Trophoblast cell (in vitro differentiated cells and primary cell): ENCODE measurements at regions not wholly inside any gene's neighbourhood (a gene's known extent, or its start where the extent isn't known, plus 50 kb on each side); places are given as distances from the start of the nearest gene placed in this dataset.

Experiments used
- DNase-seq, 2 donors: peaks; one replicate each; pipeline ENCODE4 v3.0.0-alpha.2; 2016
- H2AFZ ChIP-seq: 2 replicates; pipeline ENCODE4 v1.6.1; 2013; ENCODE audit warnings: low read length, moderate library complexity, mild to moderate bottlenecking; ENCODE audit not compliant: insufficient read depth, poor library complexity
- H2AK5ac ChIP-seq: 2 replicates; pipeline ENCODE4 v1.6.1; 2013; ENCODE audit warnings: mild to moderate bottlenecking, low read length
- H2BK120ac ChIP-seq: 2 replicates; pipeline ENCODE4 v1.6.1; 2013; ENCODE audit warnings: low read length, mild to moderate bottlenecking, moderate library complexity; ENCODE audit not compliant: insufficient read depth, poor library complexity
- H2BK12ac ChIP-seq: 2 replicates; pipeline ENCODE4 v1.6.1; 2013; ENCODE audit warnings: mild to moderate bottlenecking, low read length, moderate library complexity
- H2BK5ac ChIP-seq: 2 replicates; pipeline ENCODE4 v1.6.1; 2013; ENCODE audit warnings: low read length, low read depth, moderate library complexity, mild to moderate bottlenecking; ENCODE audit not compliant: poor library complexity
- H3K14ac ChIP-seq: 2 replicates; pipeline ENCODE4 v1.6.1; 2013; ENCODE audit warnings: mild to moderate bottlenecking, low read length
- H3K18ac ChIP-seq: 2 replicates; pipeline ENCODE4 v1.6.1; 2013; ENCODE audit warnings: mild to moderate bottlenecking, low read length
- H3K23ac ChIP-seq: 2 replicates; pipeline ENCODE4 v1.6.1; 2013; ENCODE audit warnings: low read length
- H3K27ac ChIP-seq: 2 replicates; pipeline ENCODE4 v1.5.1; 2013; ENCODE audit warnings: low read depth, mild to moderate bottlenecking, inconsistent platforms, low read length, moderate library complexity
- H3K27me3 ChIP-seq: 2 replicates; pipeline ENCODE4 v1.6.1; 2013; ENCODE audit warnings: inconsistent platforms, mild to moderate bottlenecking, low read length, moderate library complexity; ENCODE audit not compliant: insufficient read depth
- H3K36me3 ChIP-seq, 2 experiments: 1 replicate in 1 of 2; 2 replicates in 1 of 2; pipeline ENCODE4 v1.6.1; 2013; ENCODE audit warnings: low read length in 2 of 2, mild to moderate bottlenecking in 2 of 2, moderate library complexity in 1 of 2; ENCODE audit not compliant: insufficient read depth in 2 of 2, control insufficient read depth in 1 of 2
- H3K4ac ChIP-seq: 2 replicates; pipeline ENCODE4 v1.6.1; 2013; ENCODE audit warnings: low read depth, mild to moderate bottlenecking, low read length, moderate library complexity
- H3K4me1 ChIP-seq, 2 experiments: 1 replicate in 1 of 2; 2 replicates in 1 of 2; pipeline ENCODE4 v1.6.1; 2013; ENCODE audit warnings: low read length in 2 of 2, mild to moderate bottlenecking in 2 of 2, moderate library complexity in 1 of 2; ENCODE audit not compliant: insufficient read depth in 2 of 2, control insufficient read depth in 1 of 2
- H3K4me2 ChIP-seq: 2 replicates; pipeline ENCODE4 v1.6.1; 2013; ENCODE audit warnings: inconsistent platforms, mild to moderate bottlenecking, low read length, moderate library complexity
- H3K4me3 ChIP-seq: 2 replicates; pipeline ENCODE4 v1.5.1; 2013; ENCODE audit warnings: mild to moderate bottlenecking, low read depth, low read length, inconsistent platforms
- H3K79me1 ChIP-seq: one replicate; pipeline ENCODE4 v1.6.1; 2013; ENCODE audit warnings: low read length
- H3K79me2 ChIP-seq: 2 replicates; pipeline ENCODE4 v1.6.1; 2013; ENCODE audit warnings: low read length, mild to moderate bottlenecking; ENCODE audit not compliant: control insufficient read depth, insufficient read depth, poor library complexity
- H3K9ac ChIP-seq: 2 replicates; pipeline ENCODE4 v1.6.1; 2013; ENCODE audit warnings: mild to moderate bottlenecking, low read length
- H3K9me3 ChIP-seq: 2 replicates; pipeline ENCODE4 v1.6.1; 2013; ENCODE audit warnings: low read depth, mild to moderate bottlenecking, control low read depth, inconsistent platforms, low read length; ENCODE audit not compliant: insufficient read depth
- H4K12ac ChIP-seq: 2 replicates; pipeline ENCODE4 v1.6.1; 2013; ENCODE audit warnings: low read depth, mild to moderate bottlenecking, low read length, moderate library complexity
- H4K8ac ChIP-seq: 2 replicates; pipeline ENCODE4 v1.6.1; 2013; ENCODE audit warnings: low read depth, mild to moderate bottlenecking, low read length, moderate library complexity
- H4K91ac ChIP-seq: one replicate; pipeline ENCODE4 v1.6.1; 2013; ENCODE audit warnings: low read depth, mild to moderate bottlenecking, low read length, moderate library complexity
- WGBS: extraction: QIAGEN DNeasy Blood & Tissue Kit; methylation state at CpG from one replicate; pipeline ENCODE4 v1.1.7; 2013; ENCODE audit warnings: missing lambda C conversion rate; ENCODE audit not compliant: insufficient read length, insufficient coverage; ENCODE audit errors: extremely low coverage; 5-methylcytosine and 5-hydroxymethylcytosine counted together

- H3K14ac ChIP-seq: no peak overlapping the region
- H2BK5ac ChIP-seq: no peak overlapping the region
- WGBS: no CpG with 5 or more reads among the region's 2 CpGs
- peaks cover 7% of the 10 kb centered on the region for H3K9me3 ChIP-seq
- no peak overlapping the region for H3K4me3 ChIP-seq
- no peak overlapping the region for H3K4ac ChIP-seq
- H2AFZ ChIP-seq: no peak overlapping the region
- H4K8ac ChIP-seq: no peak overlapping the region
- no peak overlapping the region for H3K27ac ChIP-seq
- no peak overlapping the region for H4K12ac ChIP-seq
- H3K36me3 ChIP-seq: no peaks in the 10 kb centered on the region
- no peaks in the 10 kb centered on the region for H3K27me3 ChIP-seq
- H2BK12ac ChIP-seq: no peak overlapping the region
- H3K4me2 ChIP-seq: no peak overlapping the region
- H4K91ac ChIP-seq: no peak overlapping the region
- H2BK120ac ChIP-seq: no peak overlapping the region
- H2AK5ac ChIP-seq: no peak overlapping the region
- H3K9ac ChIP-seq: no peak overlapping the region
- H3K18ac ChIP-seq: no peak overlapping the region
- H3K79me1 ChIP-seq: no peaks in the 10 kb centered on the region
- H3K4me1 ChIP-seq: no peaks in the 10 kb centered on the region
- no peak for DNase-seq
- H3K23ac ChIP-seq: no peak overlapping the region
- H3K79me2 ChIP-seq: no peaks in the 10 kb centered on the region
Observed at GRCh38 chr7:17396692-17397091, 98.2 kb downstream of the AHR start.

- Histone ChIP-seq H4K12ac (no peak overlapping the region), H3K4ac (no peak overlapping the region), H4K8ac (no peak overlapping the region), H3K9ac (no peak overlapping the region), H2AK5ac (no peak overlapping the region), H2BK12ac (no peak overlapping the region), H2AFZ (no peak overlapping the region), H3K4me1 (no peaks in the 10 kb centered on the region), H3K36me3 (no peaks in the 10 kb centered on the region), H3K27me3 (no peaks in the 10 kb centered on the region), H3K4me3 (no peak overlapping the region), H3K4me2 (no peak overlapping the region), H3K9me3 (no peaks in the 10 kb centered on the region), H4K91ac (no peak overlapping the region), H2BK5ac (no peak overlapping the region), H2BK120ac (no peak overlapping the region), H3K23ac (no peak overlapping the region), H3K79me2 (no peaks in the 10 kb centered on the region), H3K14ac (no peak overlapping the region), H3K79me1 (no peaks in the 10 kb centered on the region), H3K18ac (no peak overlapping the region), H3K27ac (no peak overlapping the region)
- no peak for DNase-seq
- WGBS: no CpG with 5 or more reads among the region's 6 CpGs
Observed at GRCh38 chr7:17401791-17402627, 103.6 kb downstream of the AHR start.

- H4K12ac ChIP-seq: no peak overlapping the region
- H3K36me3 ChIP-seq: no peaks in the 10 kb centered on the region
- no CpG with 5 or more reads among the region's 9 CpGs for WGBS
- H3K79me2 ChIP-seq: no peaks in the 10 kb centered on the region
- H4K8ac ChIP-seq: no peak overlapping the region
- no peak overlapping the region for H2AK5ac ChIP-seq
- no peaks in the 10 kb centered on the region for H3K4me1 ChIP-seq
- H3K79me1 ChIP-seq: no peaks in the 10 kb centered on the region
- no peak overlapping the region for H3K14ac ChIP-seq
- no peaks in the 10 kb centered on the region for H3K27me3 ChIP-seq
- H2BK5ac ChIP-seq: no peak overlapping the region
- DNase-seq: no peak
- no peak overlapping the region for H3K4ac ChIP-seq
- no peak overlapping the region for H3K27ac ChIP-seq
- H3K9ac ChIP-seq: no peak overlapping the region
- no peak overlapping the region for H2BK12ac ChIP-seq
- no peak overlapping the region for H3K4me2 ChIP-seq
- H3K23ac ChIP-seq: no peak overlapping the region
- H3K18ac ChIP-seq: no peak overlapping the region
- H3K4me3 ChIP-seq: no peak overlapping the region
- no peak overlapping the region for H4K91ac ChIP-seq
- no peak overlapping the region for H2AFZ ChIP-seq
- no peaks in the 10 kb centered on the region for H3K9me3 ChIP-seq
- no peak overlapping the region for H2BK120ac ChIP-seq
Observed at GRCh38 chr7:17402628-17403278, 104.3 kb downstream of the AHR start.

DNA sequence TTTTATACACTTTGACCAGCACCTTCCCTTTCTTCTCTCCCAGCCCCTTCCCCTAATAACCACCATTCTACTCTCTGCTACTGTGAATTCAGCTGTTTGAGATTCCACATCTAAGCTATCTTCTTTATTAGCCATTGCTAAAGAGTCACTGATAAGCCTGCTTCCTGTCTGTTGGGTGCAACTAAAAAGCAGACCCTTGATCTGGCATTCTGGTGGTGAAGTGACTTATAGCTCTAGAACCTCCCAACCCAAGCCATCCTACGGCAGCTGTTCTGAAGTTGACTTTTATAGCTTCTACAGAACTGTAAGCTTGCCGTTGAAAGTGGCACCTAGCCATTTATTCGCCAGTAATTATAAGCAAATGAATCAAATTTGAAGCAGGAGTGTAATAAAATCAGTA is 105.6 kb downstream of the AHR start:
- H3K27me3 ChIP-seq: no peaks in the 10 kb centered on the region
- no peak overlapping the region for H4K8ac ChIP-seq
- H3K4ac ChIP-seq: no peak overlapping the region
- no peaks in the 10 kb centered on the region for H3K79me2 ChIP-seq
- H3K9ac ChIP-seq: no peak overlapping the region
- H3K9me3 ChIP-seq: no peaks in the 10 kb centered on the region
- H3K36me3 ChIP-seq: no peaks in the 10 kb centered on the region
- H3K27ac ChIP-seq: no peak overlapping the region
- no peak for DNase-seq
- no peak overlapping the region for H2BK120ac ChIP-seq
- H2BK12ac ChIP-seq: no peak overlapping the region
- H3K4me1 ChIP-seq: no peaks in the 10 kb centered on the region
- H2BK5ac ChIP-seq: no peak overlapping the region
- H3K4me3 ChIP-seq: no peak overlapping the region
- no peak overlapping the region for H2AK5ac ChIP-seq
- H4K91ac ChIP-seq: no peak overlapping the region
- H3K14ac ChIP-seq: no peak overlapping the region
- H4K12ac ChIP-seq: no peak overlapping the region
- no peak overlapping the region for H3K18ac ChIP-seq
- H3K23ac ChIP-seq: no peak overlapping the region
- H3K4me2 ChIP-seq: no peak overlapping the region
- WGBS: no CpG with 5 or more reads among the region's 3 CpGs
- no peak overlapping the region for H2AFZ ChIP-seq
- H3K79me1 ChIP-seq: no peaks in the 10 kb centered on the region
